IPS-20b (cell line): ENCODE measurements at regions not wholly inside any gene's neighbourhood (a gene's known extent, or its start where the extent isn't known, plus 50 kb on each side); places are given as distances from the start of the nearest gene placed in this dataset.

ENCODE experiments used
- H3K27ac ChIP-seq: one replicate; pipeline ENCODE4 v1.5.1; 2013; ENCODE audit warnings: low read length
- H3K27me3 ChIP-seq: 2 replicates; pipeline ENCODE4 v1.6.1; 2013; ENCODE audit warnings: mild to moderate bottlenecking, low read length, inconsistent platforms; ENCODE audit not compliant: insufficient read depth
- H3K36me3 ChIP-seq: 2 replicates; pipeline ENCODE4 v1.6.1; 2013; ENCODE audit warnings: low read depth, mild to moderate bottlenecking, inconsistent platforms, low read length, moderate library complexity; ENCODE audit not compliant: insufficient read depth
- H3K4me1 ChIP-seq: 2 replicates; pipeline ENCODE4 v1.6.1; 2013; ENCODE audit warnings: mild to moderate bottlenecking, control low read depth, inconsistent platforms, low read length, moderate library complexity; ENCODE audit not compliant: insufficient read depth
- H3K4me3 ChIP-seq: 2 replicates; pipeline ENCODE4 v1.5.1; 2013; ENCODE audit warnings: mild to moderate bottlenecking, low read length, inconsistent platforms
- H3K9ac ChIP-seq: 2 replicates; pipeline ENCODE4 v1.6.1; 2013; ENCODE audit warnings: low read depth, mild to moderate bottlenecking, inconsistent platforms, low read length, moderate library complexity
- H3K9me3 ChIP-seq: 2 replicates; pipeline ENCODE4 v1.6.1; 2013; ENCODE audit warnings: mild to moderate bottlenecking, low read depth, low read length, inconsistent platforms; ENCODE audit not compliant: insufficient read depth

- Histone ChIP-seq H3K36me3 (no peaks in the 10 kb centered on the region), H3K27me3 (no peaks in the 10 kb centered on the region), H3K27ac (no peak overlapping the region), H3K4me3 (no peak overlapping the region), H3K4me1 (peaks cover 19% of the 10 kb centered on the region), H3K9ac (no peak overlapping the region), H3K9me3 (no peaks in the 10 kb centered on the region)
Observed at GRCh38 chr1:232568906-232569553, 60.9 kb downstream of the SIPA1L2 start.

- Histone ChIP-seq H3K9ac (no peak overlapping the region), H3K27me3 (no peaks in the 10 kb centered on the region), H3K27ac (no peak overlapping the region), H3K4me3 (no peak overlapping the region), H3K36me3 (no peaks in the 10 kb centered on the region), H3K9me3 (no peaks in the 10 kb centered on the region), H3K4me1 (peaks cover 15% of the 10 kb centered on the region)
Observed at GRCh38 chr1:232568331-232568852, 61.5 kb downstream of the SIPA1L2 start.

- Histone ChIP-seq H3K4me1 (peaks cover 21% of the 10 kb centered on the region), H3K4me3 (no peak overlapping the region), H3K27ac (no peak overlapping the region), H3K27me3 (no peaks in the 10 kb centered on the region), H3K9me3 (no peaks in the 10 kb centered on the region), H3K9ac (no peak overlapping the region), H3K36me3 (no peaks in the 10 kb centered on the region)
Observed at GRCh38 chr1:232566093-232566492, 63.8 kb downstream of the SIPA1L2 start.

- Histone ChIP-seq H3K4me1 (peaks cover 36% of the 10 kb centered on the region), H3K36me3 (no peaks in the 10 kb centered on the region), H3K9ac (no peak overlapping the region), H3K9me3 (no peaks in the 10 kb centered on the region), H3K27me3 (no peaks in the 10 kb centered on the region), H3K4me3 (no peak overlapping the region), H3K27ac (no peak overlapping the region)
Observed at GRCh38 chr1:232562855-232563510, 67.0 kb downstream of the SIPA1L2 start.

GRCh38 chr1:232561381-232561780 is 68.6 kb downstream of the SIPA1L2 start:
- Histone ChIP-seq H3K4me1 (peaks cover 49% of the 10 kb centered on the region), H3K4me3 (no peak overlapping the region), H3K9ac (no peak overlapping the region), H3K27ac (no peak overlapping the region), H3K9me3 (no peaks in the 10 kb centered on the region), H3K27me3 (no peaks in the 10 kb centered on the region), H3K36me3 (no peaks in the 10 kb centered on the region)

GRCh38 chr1:232560940-232561339 is 69.0 kb downstream of the SIPA1L2 start:
- H3K4me3 ChIP-seq = no peak overlapping the region
- H3K27ac ChIP-seq = no peak overlapping the region
- peaks cover 49% of the 10 kb centered on the region for H3K4me1 ChIP-seq

GRCh38 chr1:232558954-232559353 is 71.0 kb downstream of the SIPA1L2 start:
- Histone ChIP-seq H3K27me3 (no peaks in the 10 kb centered on the region), H3K9ac (no peak overlapping the region), H3K9me3 (no peaks in the 10 kb centered on the region), H3K36me3 (no peaks in the 10 kb centered on the region), H3K27ac (no peak overlapping the region), H3K4me1 (peaks cover 66% of the 10 kb centered on the region), H3K4me3 (no peak overlapping the region)

More at GRCh38 chr1:232560940-232561339, 69.0 kb downstream of the SIPA1L2 start:
- H3K27me3 ChIP-seq = no peaks in the 10 kb centered on the region
- H3K9ac ChIP-seq = no peak overlapping the region
- no peaks in the 10 kb centered on the region for H3K36me3 ChIP-seq
- H3K9me3 ChIP-seq = no peaks in the 10 kb centered on the region

GRCh38 chr1:232557502-232558191 is 72.3 kb downstream of the SIPA1L2 start:
- H3K4me1 ChIP-seq = peaks cover 67% of the 10 kb centered on the region
- no peaks in the 10 kb centered on the region for H3K27me3 ChIP-seq
- H3K36me3 ChIP-seq = no peaks in the 10 kb centered on the region
- no peak overlapping the region for H3K4me3 ChIP-seq
- no peaks in the 10 kb centered on the region for H3K9me3 ChIP-seq
- H3K9ac ChIP-seq = no peak overlapping the region
- H3K27ac ChIP-seq = no peak overlapping the region

GRCh38 chr1:232557096-232557495 is 72.8 kb downstream of the SIPA1L2 start:
- Histone ChIP-seq H3K27me3 (no peaks in the 10 kb centered on the region), H3K4me3 (no peak overlapping the region), H3K4me1 (peaks cover 65% of the 10 kb centered on the region), H3K9ac (no peak overlapping the region), H3K36me3 (no peaks in the 10 kb centered on the region), H3K27ac (no peak overlapping the region), H3K9me3 (no peaks in the 10 kb centered on the region)

- H3K36me3 ChIP-seq = no peaks in the 10 kb centered on the region
- no peak overlapping the region for H3K9ac ChIP-seq
- no peak overlapping the region for H3K27ac ChIP-seq
- H3K9me3 ChIP-seq = no peaks in the 10 kb centered on the region
- H3K27me3 ChIP-seq = no peaks in the 10 kb centered on the region
- peaks cover 61% of the 10 kb centered on the region for H3K4me1 ChIP-seq
- H3K4me3 ChIP-seq = no peak overlapping the region
Observed at GRCh38 chr1:232556351-232556750, 73.6 kb downstream of the SIPA1L2 start.

- Histone ChIP-seq H3K4me1 (peaks cover 67% of the 10 kb centered on the region), H3K27me3 (no peaks in the 10 kb centered on the region), H3K4me3 (0 out of 2 replicates have a peak overlapping the region, but pooled peaks have one; percentile 28), H3K27ac (no peak overlapping the region), H3K36me3 (no peaks in the 10 kb centered on the region), H3K9ac (peak overlapping the region; percentile 13; the same call in 1 of the 2 replicates), H3K9me3 (no peaks in the 10 kb centered on the region)
Observed at GRCh38 chr1:232555494-232556210, 74.3 kb downstream of the SIPA1L2 start.
